B cell (primary cell): ENCODE measurements at regions not wholly inside any gene's neighbourhood (a gene's known extent, or its start where the extent isn't known, plus 50 kb on each side); places are given as distances from the start of the nearest gene placed in this dataset.
"Not testable (repeated sequence)": the region's sequence is repeated elsewhere in the genome, so short reads cannot be mapped to it uniquely, and the experiment has no call there.

Experiments used
- ATAC-seq: fragments of 200-7000 bp; cut with Tn5 transposase; one replicate; pipeline ENCODE4 v1.10.0; 2021; ENCODE audit warnings: low read depth, mild to moderate bottlenecking, moderate number of reproducible peaks, moderate library complexity
- CTCF ChIA-PET: fragments of 350-600 bp; sonication (Branson Sonifier 250); formaldehyde crosslinking; loops from one replicate; lab custom pipeline; 2021; ENCODE audit warnings: antibody characterized with exemption, inconsistent platforms; lab: Charles Lee
- POLR2A ChIA-PET: fragments of 350-600 bp; sonication (Branson Sonifier 250); formaldehyde crosslinking; loops from one replicate; lab custom pipeline; 2021; ENCODE audit warnings: antibody characterized with exemption; lab: Charles Lee
- DNase-seq: peaks from one replicate; pipeline ENCODE4 v3.0.0; 2013
- H2AFZ ChIP-seq: 2 replicates; pipeline ENCODE4 v1.6.1; 2012; ENCODE audit warnings: mild to moderate bottlenecking, low read depth, low read length; ENCODE audit not compliant: insufficient read depth, poor library complexity, severe bottlenecking
- H3K27ac ChIP-seq, 2 donors: 1 replicate in 1 of 2; 2 replicates in 1 of 2; pipeline ENCODE4 v1.5.1; 2012 to 2013; ENCODE audit warnings: low read length in 2 of 2, mild to moderate bottlenecking in 2 of 2, moderate library complexity in 1 of 2
- H3K27me3 ChIP-seq, 4 experiments: fragments of 200-600 bp in 1 of 4; sonication (generic) in 1 of 4; replicated peaks in 1 of 4; 1 replicate in 2 of 4; 2 replicates in 2 of 4; pipeline versions ENCODE4 v1.6.1 to v1.7.0; 2013 to 2016; ENCODE audit warnings: low read length in 3 of 4, mild to moderate bottlenecking in 2 of 4, mixed read lengths in 1 of 4, moderate library complexity in 1 of 4; ENCODE audit not compliant: insufficient read depth in 4 of 4, control insufficient read depth in 3 of 4; ENCODE audit errors: control extremely low read depth in 1 of 4
- H3K36me3 ChIP-seq, 2 experiments: replicated peaks in 1 of 2; 1 replicate in 1 of 2; 2 replicates in 1 of 2; pipeline versions ENCODE4 v1.6.1 to v1.7.1; 2013; ENCODE audit warnings: low read length in 1 of 2; ENCODE audit not compliant: insufficient read depth in 2 of 2, control insufficient read depth in 1 of 2; ENCODE audit errors: control extremely low read depth in 1 of 2, extremely low read depth in 1 of 2
- H3K4me1 ChIP-seq, 2 donors: fragments of 200-600 bp in 1 of 2; sonication (generic) in 1 of 2; 1 replicate in 1 of 2; 2 replicates in 1 of 2; pipeline versions ENCODE4 v1.5.1 to v1.6.1; 2013 to 2017; ENCODE audit warnings: low read length in 2 of 2; ENCODE audit not compliant: control insufficient read depth in 2 of 2, insufficient read depth in 2 of 2
- H3K4me2 ChIP-seq: replicated peaks from 2 replicates; pipeline ENCODE3; 2012; ENCODE audit warnings: mild to moderate bottlenecking, low read depth, low read length; ENCODE audit not compliant: poor library complexity, severe bottlenecking
- H3K4me3 ChIP-seq, 5 experiments: fragments of 200-600 bp in 1 of 5; sonication (generic) in 1 of 5; 1 replicate in 3 of 5; 2 replicates in 2 of 5; pipeline versions ENCODE4 v1.5.1 to v1.7.0; 2011 to 2016; ENCODE audit warnings: low read length in 4 of 5, mild to moderate bottlenecking in 4 of 5, low read depth in 2 of 5, control low read depth in 1 of 5, moderate library complexity in 1 of 5; ENCODE audit not compliant: insufficient read depth in 1 of 5; ENCODE audit errors: control extremely low read depth in 1 of 5, extremely low read depth in 1 of 5
- H3K79me2 ChIP-seq: fragments of 200-600 bp; sonication (generic); one replicate; pipeline ENCODE4 v1.6.0; 2016; ENCODE audit warnings: low read length; ENCODE audit not compliant: control insufficient read depth, insufficient read depth
- H3K9ac ChIP-seq: fragments of 200-600 bp; sonication (generic); 2 replicates; pipeline ENCODE4 v1.6.1; 2017; ENCODE audit warnings: mild to moderate bottlenecking, low read length, moderate library complexity
- H3K9me3 ChIP-seq, 3 donors: one replicate each; pipeline versions ENCODE4 v1.6.1 to v1.7.1; 2013; ENCODE audit warnings: low read length in 2 of 3; ENCODE audit not compliant: control insufficient read depth in 2 of 3, insufficient read depth in 1 of 3; ENCODE audit errors: control extremely low read depth in 1 of 3
- H4K20me1 ChIP-seq: 2 replicates; pipeline ENCODE4 v1.6.0; 2012; ENCODE audit warnings: mild to moderate bottlenecking, low read length; ENCODE audit not compliant: insufficient read depth, control insufficient read depth, poor library complexity, severe bottlenecking
- H3K27ac Mint-ChIP-seq: one replicate; pipeline ENCODE4 v1.8.0; 2021; ENCODE audit warnings: mixed read lengths
- H3K27me3 Mint-ChIP-seq: one replicate; pipeline ENCODE4 v1.8.0; 2021; ENCODE audit warnings: mixed read lengths
- H3K4me1 Mint-ChIP-seq: one replicate; pipeline ENCODE4 v1.8.0; 2021; ENCODE audit warnings: mixed read lengths
- H3K4me3 Mint-ChIP-seq: one replicate; pipeline ENCODE4 v1.8.0; 2021; ENCODE audit warnings: mixed read lengths
- H3K9me3 Mint-ChIP-seq: one replicate; pipeline ENCODE4 v1.8.0; 2022; ENCODE audit warnings: mixed read lengths; ENCODE audit not compliant: insufficient read depth
- EZH2 ChIP-seq: IDR thresholded peaks from 2 replicates; pipeline ENCODE4 v1.6.1; 2012; ENCODE audit warnings: borderline replicate concordance, low read depth, mild to moderate bottlenecking, moderate library complexity, low read length; ENCODE audit not compliant: insufficient read depth, poor library complexity, severe bottlenecking
- WGBS: methylation state at CpG from one replicate; pipeline ENCODE4 v1.1.5; 2013; ENCODE audit warnings: missing lambda C conversion rate; ENCODE audit not compliant: insufficient coverage; 5-methylcytosine and 5-hydroxymethylcytosine counted together
- intact Hi-C: fragments of 100-400 bp; cut with micrococcal nuclease; formaldehyde crosslinking; loops from one replicate; pipeline ENCODE4 v1.10.0; 2022
- TF ChIP-seq, protein P1 (sequence below): fragments of 200-600 bp; IDR thresholded peaks from one replicate; pipeline ENCODE4 v1.8.0; 2022; ENCODE audit warnings: antibody characterized with exemption, mild to moderate bottlenecking

DNA sequence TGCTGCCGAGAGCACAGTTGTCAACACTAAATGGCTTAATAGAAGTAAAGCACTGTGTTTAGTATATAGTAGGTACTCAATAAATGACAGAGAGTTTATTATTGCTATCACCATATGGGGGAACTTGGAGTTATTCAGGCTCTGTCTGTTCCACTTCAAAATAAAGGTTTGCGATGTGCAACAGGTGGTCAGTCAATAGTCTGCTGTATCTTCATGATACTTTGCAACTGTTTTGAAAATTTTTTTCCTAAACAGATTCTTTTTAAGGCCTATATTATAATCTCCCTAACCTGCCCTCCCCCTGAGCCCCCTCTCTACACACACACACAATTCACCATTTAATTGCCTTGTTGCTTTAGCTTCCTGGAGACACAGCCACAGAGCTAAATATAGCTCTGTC lies 164.7 kb upstream of the NR2F2 start:
- no peaks in the 10 kb centered on the region for H3K4me1 Mint-ChIP-seq
- Histone ChIP-seq H3K27ac (no peak overlapping the region), H4K20me1 (no peaks in the 10 kb centered on the region), H3K4me1 (no peaks in the 10 kb centered on the region), H3K9me3 (no peaks in the 10 kb centered on the region), H3K9ac (no peak overlapping the region), H3K4me2 (no peak overlapping the region), H3K27me3 (no peaks in the 10 kb centered on the region), H3K79me2 (no peaks in the 10 kb centered on the region), H3K4me3 (no peak overlapping the region), H3K36me3 (no peaks in the 10 kb centered on the region), H2AFZ (no peak overlapping the region)
- DNase-seq (no peak), ATAC-seq (no peak)
- ChIA-PET POLR2A (no interaction called here), CTCF (no interaction called here)
- 100% methylated on average over 1 of the region's 2 CpGs for whole genome bisulfite sequencing
- intact Hi-C loops, result no loop called here
- H3K27ac Mint-ChIP-seq, result no peak overlapping the region
- no peak for TF ChIP-seq EZH2
- TF ChIP-seq, protein P1, sequence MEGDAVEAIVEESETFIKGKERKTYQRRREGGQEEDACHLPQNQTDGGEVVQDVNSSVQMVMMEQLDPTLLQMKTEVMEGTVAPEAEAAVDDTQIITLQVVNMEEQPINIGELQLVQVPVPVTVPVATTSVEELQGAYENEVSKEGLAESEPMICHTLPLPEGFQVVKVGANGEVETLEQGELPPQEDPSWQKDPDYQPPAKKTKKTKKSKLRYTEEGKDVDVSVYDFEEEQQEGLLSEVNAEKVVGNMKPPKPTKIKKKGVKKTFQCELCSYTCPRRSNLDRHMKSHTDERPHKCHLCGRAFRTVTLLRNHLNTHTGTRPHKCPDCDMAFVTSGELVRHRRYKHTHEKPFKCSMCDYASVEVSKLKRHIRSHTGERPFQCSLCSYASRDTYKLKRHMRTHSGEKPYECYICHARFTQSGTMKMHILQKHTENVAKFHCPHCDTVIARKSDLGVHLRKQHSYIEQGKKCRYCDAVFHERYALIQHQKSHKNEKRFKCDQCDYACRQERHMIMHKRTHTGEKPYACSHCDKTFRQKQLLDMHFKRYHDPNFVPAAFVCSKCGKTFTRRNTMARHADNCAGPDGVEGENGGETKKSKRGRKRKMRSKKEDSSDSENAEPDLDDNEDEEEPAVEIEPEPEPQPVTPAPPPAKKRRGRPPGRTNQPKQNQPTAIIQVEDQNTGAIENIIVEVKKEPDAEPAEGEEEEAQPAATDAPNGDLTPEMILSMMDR, result no peak
- peaks cover 3% of the 10 kb centered on the region for H3K9me3 Mint-ChIP-seq
- H3K4me3 Mint-ChIP-seq, result no peak overlapping the region
- no peaks in the 10 kb centered on the region for H3K27me3 Mint-ChIP-seq

DNA sequence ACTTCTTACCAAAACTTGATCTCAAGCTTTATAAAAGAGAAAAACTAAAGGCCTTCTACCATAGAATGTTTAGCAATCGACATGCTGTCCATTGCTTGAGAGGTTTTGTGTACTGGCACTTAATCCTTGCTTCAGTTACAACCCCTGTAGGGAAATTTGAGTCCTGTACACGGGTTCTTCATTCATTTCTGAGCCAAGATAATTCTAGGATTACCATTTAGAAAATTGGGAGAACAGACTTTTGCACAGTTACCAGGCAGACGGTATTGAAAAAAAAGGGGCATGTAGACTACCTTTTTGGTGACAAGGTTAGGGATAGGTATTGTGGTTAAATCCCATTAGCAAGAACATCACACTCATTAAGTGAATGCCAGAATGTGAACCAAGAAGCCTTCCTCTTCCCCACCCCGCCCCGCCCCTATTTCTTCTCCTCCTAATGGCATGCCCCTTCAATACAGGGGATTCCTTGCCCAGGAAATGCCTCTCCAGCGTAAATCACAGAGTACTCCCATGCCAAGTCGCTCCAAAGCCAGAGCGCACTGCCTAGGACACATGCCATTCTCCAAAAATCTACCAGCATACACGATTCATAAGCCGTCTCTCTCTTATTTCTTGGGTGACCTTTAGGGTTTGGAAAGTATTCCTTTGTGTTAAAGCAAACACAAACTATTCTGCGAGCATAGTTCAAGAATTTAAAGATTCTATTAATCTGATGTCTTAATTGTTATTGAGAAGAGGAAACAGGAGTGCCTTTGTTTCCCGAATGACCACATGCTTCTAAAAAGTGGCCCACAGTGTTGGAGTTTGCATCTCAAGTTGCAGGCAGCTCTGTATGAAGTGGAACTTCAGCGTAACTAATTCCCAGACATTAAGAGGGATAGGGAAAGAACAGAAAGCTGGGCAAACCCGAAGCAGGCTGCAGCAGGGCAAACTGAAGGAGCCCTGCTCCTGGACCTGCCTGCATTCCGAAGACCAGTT lies 164.0 kb upstream of the NR2F2 start:
- Histone ChIP-seq H3K4me1 (no peaks in the 10 kb centered on the region), H3K4me3 (no peak overlapping the region), H3K9me3 (no peaks in the 10 kb centered on the region), H2AFZ (no peak overlapping the region), H4K20me1 (no peaks in the 10 kb centered on the region), H3K4me2 (no peak overlapping the region), H3K27me3 (no peaks in the 10 kb centered on the region), H3K36me3 (no peaks in the 10 kb centered on the region), H3K79me2 (no peaks in the 10 kb centered on the region), H3K9ac (no peak overlapping the region), H3K27ac (no peak overlapping the region)
- CTCF ChIA-PET, result no interaction called here
- intact Hi-C loops, result no loop called here
- ATAC-seq, result no peak
- POLR2A ChIA-PET, result no interaction called here
- no peak for DNase-seq
- no peak overlapping the region for H3K4me3 Mint-ChIP-seq
- TF ChIP-seq EZH2, result no peak
- TF ChIP-seq, protein P1, result no peak
- no peaks in the 10 kb centered on the region for H3K4me1 Mint-ChIP-seq
- H3K27me3 Mint-ChIP-seq, result no peaks in the 10 kb centered on the region
- H3K27ac Mint-ChIP-seq, result no peak overlapping the region
- H3K9me3 Mint-ChIP-seq, result peaks cover 3% of the 10 kb centered on the region
- 55% methylated on average over 4 of the region's 15 CpGs for WGBS

DNA sequence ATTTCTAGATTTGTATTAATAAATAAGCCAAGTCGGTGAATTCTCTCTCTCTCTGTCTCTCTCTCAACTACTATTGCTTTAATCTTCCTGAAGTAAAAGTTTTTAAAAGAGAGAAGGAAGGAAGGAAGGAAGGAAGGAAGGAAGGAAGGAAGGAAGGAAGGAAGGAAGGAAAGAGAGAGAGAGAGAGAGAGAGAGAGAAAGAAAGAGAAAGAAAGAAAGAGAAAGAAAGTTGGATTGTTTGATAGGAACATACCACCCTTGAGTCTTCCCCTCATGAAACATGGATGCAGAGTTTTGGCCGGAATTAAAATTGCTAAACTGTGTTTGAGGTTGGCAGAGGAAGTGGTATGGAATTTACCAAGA lies 159.9 kb upstream of the NR2F2 start:
- H3K27me3 Mint-ChIP-seq, H3K9me3 Mint-ChIP-seq, H3K4me1 Mint-ChIP-seq, H3K4me3 Mint-ChIP-seq, H4K20me1 ChIP-seq, DNase-seq, CTCF ChIA-PET, H3K27ac ChIP-seq, H3K36me3 ChIP-seq, H3K4me3 ChIP-seq, H2AFZ ChIP-seq, H3K4me1 ChIP-seq, intact Hi-C loops, H3K27me3 ChIP-seq, H3K9me3 ChIP-seq, H3K9ac ChIP-seq, ATAC-seq, H3K79me2 ChIP-seq, POLR2A ChIA-PET, H3K4me2 ChIP-seq, H3K27ac Mint-ChIP-seq: not testable (repeated sequence)
- WGBS, result no CpG with 5 or more reads among the region's 2 CpGs
